HepG2 (cell line): ENCODE measurements at regions not wholly inside any gene's neighbourhood (a gene's known extent, or its start where the extent isn't known, plus 50 kb on each side); places are given as distances from the start of the nearest gene placed in this dataset.

ENCODE experiments used
- CREB1 ChIP-seq, 2 experiments: fragments of 450-650 bp in 1 of 2; IDR thresholded peaks; 2 replicates each; pipeline ENCODE4 v1.6.1; 2016 to 2017; ENCODE audit warnings: control low read depth in 1 of 2, mild to moderate bottlenecking in 1 of 2, missing compliant biosample characterization in 1 of 2, missing genetic modification characterization in 1 of 2
- FOXJ3 ChIP-seq: sonication (generic); formaldehyde crosslinking; IDR thresholded peaks from 2 replicates; pipeline ENCODE4 v1.4.0; 2020; ENCODE audit warnings: missing genetic modification reagents, mild to moderate bottlenecking, borderline replicate concordance
- FOXM1 ChIP-seq: sonication (generic); formaldehyde crosslinking; IDR thresholded peaks from 2 replicates; pipeline ENCODE4 v1.5.0; 2020; ENCODE audit warnings: missing genetic modification reagents
- KDM2A ChIP-seq: sonication (generic); formaldehyde crosslinking; IDR thresholded peaks from 2 replicates; pipeline ENCODE4 v1.4.0; 2020; ENCODE audit warnings: low read depth, missing genetic modification reagents, borderline replicate concordance
- ZBTB2 ChIP-seq: sonication (generic); formaldehyde crosslinking; IDR thresholded peaks from 2 replicates; pipeline ENCODE4 v1.8.0; 2022; ENCODE audit warnings: low read depth, missing genetic modification reagents
- ZNF331 ChIP-seq: sonication (generic); formaldehyde crosslinking; IDR thresholded peaks from 2 replicates; pipeline ENCODE4 v1.4.0; 2020; ENCODE audit warnings: missing genetic modification reagents

DNA sequence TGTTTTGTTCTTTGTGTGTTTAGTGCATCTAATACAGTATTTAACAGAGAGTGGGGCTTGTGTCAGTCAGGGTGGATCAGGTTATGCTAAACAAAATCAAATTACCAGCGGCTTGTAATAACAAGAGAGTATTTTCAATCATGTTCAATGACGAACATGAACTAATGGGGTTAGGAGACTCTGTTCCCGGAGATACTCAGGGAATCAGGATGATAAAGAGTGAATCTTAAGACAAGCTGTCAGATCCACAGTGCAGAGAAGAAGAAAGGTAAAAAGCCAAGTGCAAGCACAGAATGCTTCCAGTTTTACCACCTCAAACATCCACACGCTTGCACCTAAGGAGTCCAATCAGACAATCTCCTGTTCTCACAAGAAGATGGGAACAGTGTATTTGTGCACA is 1331.5 kb upstream of the TMEM132C start:
- TF ChIP-seq ZNF331 (CRISPR knock-in tag) (no peak), ZBTB2 (no peak), FOXM1 (CRISPR knock-in tag) (no peak), KDM2A (no peak), CREB1 (IDR thresholded peaks at IDR 0.05) (no peak), CREB1 (CRISPR knock-in tag; IDR thresholded peaks at IDR 0.05) (no peak), FOXJ3 (CRISPR knock-in tag) (no peak)
